ENCODE measurements at regions not wholly inside any gene's neighbourhood (a gene's known extent, or its start where the extent isn't known, plus 50 kb on each side); places are given as distances from the start of the nearest gene placed in this dataset.

DNA sequence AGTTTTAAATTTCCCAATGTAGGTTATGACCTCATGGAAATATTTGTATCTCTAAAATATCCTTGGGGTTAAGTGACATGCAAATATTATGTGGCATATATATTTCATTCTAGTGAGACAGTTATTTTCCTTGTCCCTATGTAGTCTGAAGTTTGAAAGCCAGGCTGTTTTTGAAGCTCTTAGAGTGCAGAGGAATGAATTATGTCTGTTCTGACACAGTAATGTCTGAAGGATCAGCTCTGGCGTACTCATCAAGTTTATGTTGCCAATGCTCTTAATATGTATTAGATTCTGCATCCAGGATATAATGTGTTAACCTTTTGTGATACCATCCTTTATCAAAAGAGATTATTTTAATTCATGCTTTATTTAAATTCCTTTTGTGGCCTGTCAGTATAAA is 355.8 kb downstream of the PCDH7 start:
- no peak overlapping the region for H3K27ac Mint-ChIP-seq (ENCODE audit: low read depth, unreplicated experiment)
- intact Hi-C loops (cut with micrococcal nuclease), result no loop called here
- H3K27me3 Mint-ChIP-seq (ENCODE audit: insufficient read depth, unreplicated experiment), result no peaks in the 10 kb centered on the region
- no peaks in the 10 kb centered on the region for H3K36me3 Mint-ChIP-seq (ENCODE audit: insufficient read depth, unreplicated experiment)
- H3K4me3 Mint-ChIP-seq (ENCODE audit: unreplicated experiment), result no peak overlapping the region
- no peak for DNase-seq (ENCODE audit: unreplicated experiment)
- CTCF ChIA-PET, result no interaction called here
- peaks cover 6% of the 10 kb centered on the region for H3K9me3 Mint-ChIP-seq (ENCODE audit: unreplicated experiment)
- POLR2A ChIA-PET, result no interaction called here
- peaks cover 9% of the 10 kb centered on the region for H3K4me1 Mint-ChIP-seq (ENCODE audit: insufficient read depth, unreplicated experiment)
- BruUV-seq (replicated peaks), result no TSS peak
- TF ChIP-seq, protein P1, sequence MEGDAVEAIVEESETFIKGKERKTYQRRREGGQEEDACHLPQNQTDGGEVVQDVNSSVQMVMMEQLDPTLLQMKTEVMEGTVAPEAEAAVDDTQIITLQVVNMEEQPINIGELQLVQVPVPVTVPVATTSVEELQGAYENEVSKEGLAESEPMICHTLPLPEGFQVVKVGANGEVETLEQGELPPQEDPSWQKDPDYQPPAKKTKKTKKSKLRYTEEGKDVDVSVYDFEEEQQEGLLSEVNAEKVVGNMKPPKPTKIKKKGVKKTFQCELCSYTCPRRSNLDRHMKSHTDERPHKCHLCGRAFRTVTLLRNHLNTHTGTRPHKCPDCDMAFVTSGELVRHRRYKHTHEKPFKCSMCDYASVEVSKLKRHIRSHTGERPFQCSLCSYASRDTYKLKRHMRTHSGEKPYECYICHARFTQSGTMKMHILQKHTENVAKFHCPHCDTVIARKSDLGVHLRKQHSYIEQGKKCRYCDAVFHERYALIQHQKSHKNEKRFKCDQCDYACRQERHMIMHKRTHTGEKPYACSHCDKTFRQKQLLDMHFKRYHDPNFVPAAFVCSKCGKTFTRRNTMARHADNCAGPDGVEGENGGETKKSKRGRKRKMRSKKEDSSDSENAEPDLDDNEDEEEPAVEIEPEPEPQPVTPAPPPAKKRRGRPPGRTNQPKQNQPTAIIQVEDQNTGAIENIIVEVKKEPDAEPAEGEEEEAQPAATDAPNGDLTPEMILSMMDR (IDR thresholded peaks at IDR 0.05; ENCODE audit: unreplicated experiment), result no peak

DNA sequence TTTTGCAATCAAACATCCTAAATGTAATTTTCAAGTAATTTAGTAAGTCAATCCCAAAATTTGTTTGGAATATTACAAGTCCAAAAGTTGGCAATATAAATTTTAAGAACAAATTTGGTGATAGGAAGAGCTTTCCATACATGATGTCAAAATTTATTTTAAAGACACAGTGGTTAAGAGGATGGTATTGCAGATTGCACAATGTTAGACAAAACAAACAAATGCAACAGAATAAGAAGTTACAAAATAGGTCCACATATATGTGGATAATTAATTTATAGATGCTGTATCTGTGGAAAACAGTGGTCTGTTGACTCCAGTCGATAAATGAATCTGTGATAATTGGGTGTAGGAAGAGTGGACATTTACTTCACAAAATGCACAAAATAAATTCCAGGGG is 358.5 kb downstream of the PCDH7 start:
- POLR2A ChIA-PET, result no interaction called here
- CTCF ChIA-PET, result interaction anchor here (0.5 to 0.6 kb wide), 2 partner anchors 26 to 293 kb away, joined by 3 to 4 read pairs; no protein-coding TSS in a partner anchor

DNA sequence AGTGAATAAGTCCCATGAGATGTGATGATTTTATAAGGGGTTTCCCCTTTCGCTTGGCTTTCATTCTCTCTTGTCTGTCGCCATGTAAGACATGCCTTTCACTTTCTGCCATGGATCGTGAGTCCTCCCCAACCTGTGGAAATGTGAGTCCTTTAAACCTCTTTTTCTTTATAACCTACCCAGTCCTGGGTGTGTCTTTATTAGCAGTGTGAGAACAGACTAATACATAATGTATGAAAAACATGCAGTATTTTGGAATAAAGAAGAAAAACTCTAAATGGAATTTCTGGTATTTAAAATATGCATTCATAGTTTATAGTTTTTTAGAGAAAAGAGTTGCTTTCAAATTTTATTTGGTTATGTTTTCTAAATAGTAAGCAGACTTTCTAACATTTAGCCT is 360.7 kb downstream of the PCDH7 start:
- DNase-seq (ENCODE audit: unreplicated experiment), result no peak
- TF ChIP-seq, protein P1 (IDR thresholded peaks at IDR 0.05; ENCODE audit: unreplicated experiment), result no peak
- Mint-ChIP-seq H3K27me3 (ENCODE audit: insufficient read depth, unreplicated experiment) (no peaks in the 10 kb centered on the region), H3K4me1 (ENCODE audit: insufficient read depth, unreplicated experiment) (peaks cover 11% of the 10 kb centered on the region), H3K36me3 (ENCODE audit: insufficient read depth, unreplicated experiment) (no peaks in the 10 kb centered on the region), H3K4me3 (ENCODE audit: unreplicated experiment) (no peak overlapping the region), H3K9me3 (ENCODE audit: unreplicated experiment) (no peaks in the 10 kb centered on the region), H3K27ac (ENCODE audit: low read depth, unreplicated experiment) (no peak overlapping the region)
- ChIA-PET CTCF (no interaction called here), POLR2A (no interaction called here)
- intact Hi-C loops (cut with micrococcal nuclease), result no loop called here
- BruUV-seq (replicated peaks), result no TSS peak

More for the DNA sequence above, 358.5 kb downstream of the PCDH7 start:
- TF ChIP-seq, protein P1 (IDR thresholded peaks at IDR 0.05; ENCODE audit: unreplicated experiment), result no peak
- H3K36me3 Mint-ChIP-seq (ENCODE audit: insufficient read depth, unreplicated experiment), result no peaks in the 10 kb centered on the region
- no peaks in the 10 kb centered on the region for H3K27me3 Mint-ChIP-seq (ENCODE audit: insufficient read depth, unreplicated experiment)
- intact Hi-C loops (cut with micrococcal nuclease), result no loop called here
- BruUV-seq (replicated peaks), result no TSS peak
- H3K27ac Mint-ChIP-seq (ENCODE audit: low read depth, unreplicated experiment), result no peak overlapping the region
- H3K4me1 Mint-ChIP-seq (ENCODE audit: insufficient read depth, unreplicated experiment), result no peaks in the 10 kb centered on the region
- H3K4me3 Mint-ChIP-seq (ENCODE audit: unreplicated experiment), result no peak overlapping the region
- no peak for DNase-seq (ENCODE audit: unreplicated experiment)
- peaks cover 5% of the 10 kb centered on the region for H3K9me3 Mint-ChIP-seq (ENCODE audit: unreplicated experiment)

DNA sequence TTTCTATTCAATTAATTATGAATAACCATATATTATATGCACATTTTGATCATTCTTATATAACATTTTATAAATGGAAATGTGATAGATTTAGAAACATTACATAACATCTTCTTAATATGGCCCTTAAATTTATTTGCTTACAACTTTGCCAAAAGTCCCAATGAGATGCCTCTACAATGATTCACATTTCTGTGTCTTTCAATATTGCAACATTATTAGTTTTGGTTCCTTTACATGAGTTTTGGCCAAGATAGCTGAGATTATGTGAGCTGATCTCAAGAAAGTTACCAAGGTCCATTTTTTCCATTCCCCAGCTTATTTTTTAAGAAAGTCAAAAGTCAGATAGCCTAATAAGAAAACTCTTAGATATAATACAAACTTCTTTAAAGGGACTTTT is 361.2 kb downstream of the PCDH7 start:
- intact Hi-C loops (cut with micrococcal nuclease), result no loop called here
- CTCF ChIA-PET, result no interaction called here
- no peak overlapping the region for H3K27ac Mint-ChIP-seq (ENCODE audit: low read depth, unreplicated experiment)
- no peaks in the 10 kb centered on the region for H3K36me3 Mint-ChIP-seq (ENCODE audit: insufficient read depth, unreplicated experiment)
- H3K4me3 Mint-ChIP-seq (ENCODE audit: unreplicated experiment), result no peak overlapping the region
- TF ChIP-seq, protein P1 (IDR thresholded peaks at IDR 0.05; ENCODE audit: unreplicated experiment), result no peak
- peak; percentile 45 for DNase-seq (ENCODE audit: unreplicated experiment)
- H3K27me3 Mint-ChIP-seq (ENCODE audit: insufficient read depth, unreplicated experiment), result no peaks in the 10 kb centered on the region
- no peaks in the 10 kb centered on the region for H3K9me3 Mint-ChIP-seq (ENCODE audit: unreplicated experiment)
- POLR2A ChIA-PET, result interaction anchor here (0.6 to 0.7 kb wide), 2 partner anchors 150 to 161 kb away, joined by 3 read pairs; no protein-coding TSS in a partner anchor
- peaks cover 11% of the 10 kb centered on the region for H3K4me1 Mint-ChIP-seq (ENCODE audit: insufficient read depth, unreplicated experiment)
- BruUV-seq (replicated peaks), result no TSS peak

Measured in MCF 10A (cell line).